HepG2 (cell line): ENCODE measurements at regions not wholly inside any gene's neighbourhood (a gene's known extent, or its start where the extent isn't known, plus 50 kb on each side); places are given as distances from the start of the nearest gene placed in this dataset.

ENCODE experiments used
- HDAC6 ChIP-seq: fragments of 200-600 bp; sonication (generic); IDR thresholded peaks from 2 replicates; pipeline ENCODE4 v1.7.0; 2017; ENCODE audit warnings: mild to moderate bottlenecking, antibody characterized with exemption, low read length, low read depth
- ZNF614 ChIP-seq: IDR thresholded peaks from 2 replicates; pipeline ENCODE4 v1.6.1; 2018; ENCODE audit warnings: missing biosample characterization, missing genetic modification reagents, inconsistent platforms, borderline replicate concordance
- TF ChIP-seq, protein P1 (sequence below), 2 experiments: sonication (generic) in 1 of 2; formaldehyde crosslinking in 1 of 2; IDR thresholded peaks; 2 replicates each; pipeline versions ENCODE4 v1.6.1 to v1.9.0; 2014 to 2022; ENCODE audit warnings: antibody characterized with exemption in 1 of 2, borderline replicate concordance in 1 of 2, inconsistent platforms in 1 of 2, low read depth in 1 of 2, missing genetic modification reagents in 1 of 2

GRCh38 chr12:88867510-88867909 is 287.2 kb upstream of the KITLG start:
- TF ChIP-seq ZNF614 (no peak), HDAC6 (no peak)
- TF ChIP-seq, protein P1, sequence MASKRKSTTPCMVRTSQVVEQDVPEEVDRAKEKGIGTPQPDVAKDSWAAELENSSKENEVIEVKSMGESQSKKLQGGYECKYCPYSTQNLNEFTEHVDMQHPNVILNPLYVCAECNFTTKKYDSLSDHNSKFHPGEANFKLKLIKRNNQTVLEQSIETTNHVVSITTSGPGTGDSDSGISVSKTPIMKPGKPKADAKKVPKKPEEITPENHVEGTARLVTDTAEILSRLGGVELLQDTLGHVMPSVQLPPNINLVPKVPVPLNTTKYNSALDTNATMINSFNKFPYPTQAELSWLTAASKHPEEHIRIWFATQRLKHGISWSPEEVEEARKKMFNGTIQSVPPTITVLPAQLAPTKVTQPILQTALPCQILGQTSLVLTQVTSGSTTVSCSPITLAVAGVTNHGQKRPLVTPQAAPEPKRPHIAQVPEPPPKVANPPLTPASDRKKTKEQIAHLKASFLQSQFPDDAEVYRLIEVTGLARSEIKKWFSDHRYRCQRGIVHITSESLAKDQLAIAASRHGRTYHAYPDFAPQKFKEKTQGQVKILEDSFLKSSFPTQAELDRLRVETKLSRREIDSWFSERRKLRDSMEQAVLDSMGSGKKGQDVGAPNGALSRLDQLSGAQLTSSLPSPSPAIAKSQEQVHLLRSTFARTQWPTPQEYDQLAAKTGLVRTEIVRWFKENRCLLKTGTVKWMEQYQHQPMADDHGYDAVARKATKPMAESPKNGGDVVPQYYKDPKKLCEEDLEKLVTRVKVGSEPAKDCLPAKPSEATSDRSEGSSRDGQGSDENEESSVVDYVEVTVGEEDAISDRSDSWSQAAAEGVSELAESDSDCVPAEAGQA (IDR thresholded peaks at IDR 0.05; ENCODE audit: low read depth), result no peak
- TF ChIP-seq, protein P1 (CRISPR knock-in tag; IDR thresholded peaks at IDR 0.05; ENCODE audit: borderline replicate concordance), result no peak
